Stomach (tissue), 8 donors: ENCODE measurements at regions not wholly inside any gene's neighbourhood (a gene's known extent, or its start where the extent isn't known, plus 50 kb on each side); places are given as distances from the start of the nearest gene placed in this dataset.

ENCODE experiments used
- DNase-seq, 2 donors: peaks; one replicate each; pipeline versions ENCODE4 v3.0.0 to v3.0.0-alpha.2; 2013 to 2019
- H3K27ac ChIP-seq, 5 donors: fragments of 200-600 bp in 4 of 5; sonication (generic) in 4 of 5; one replicate each; pipeline ENCODE4 v1.5.1; 2013 to 2019; ENCODE audit warnings: mild to moderate bottlenecking in 1 of 5, moderate library complexity in 1 of 5
- H3K27me3 ChIP-seq, 3 donors: fragments of 200-600 bp; sonication (generic); one replicate each; pipeline ENCODE4 v1.5.1; 2017 to 2019; ENCODE audit warnings: mixed run types in 1 of 3
- H3K36me3 ChIP-seq, 4 donors: fragments of 200-600 bp; sonication (generic); 1 replicate in 3 of 4; 2 replicates in 1 of 4; pipeline ENCODE4 v1.5.1; 2016 to 2019
- H3K4me1 ChIP-seq, 4 donors: fragments of 200-600 bp; sonication (generic); one replicate each; pipeline ENCODE4 v1.5.1; 2016 to 2019
- H3K4me3 ChIP-seq, 4 donors: fragments of 200-600 bp; sonication (generic) in 3 of 4; one replicate each; pipeline ENCODE4 v1.5.1; 2016 to 2019; ENCODE audit warnings: mild to moderate bottlenecking in 1 of 4
- H3K9me3 ChIP-seq, 4 donors: fragments of 200-600 bp; sonication (generic); one replicate each; pipeline ENCODE4 v1.5.1; 2016 to 2019
- EP300 ChIP-seq: sonication (generic); formaldehyde crosslinking; IDR thresholded peaks from one replicate; pipeline ENCODE4 v1.6.1; 2017; ENCODE audit warnings: antibody characterized with exemption
- POLR2A ChIP-seq, 4 donors: fragments of 450-650 bp; IDR thresholded peaks; one replicate each; pipeline ENCODE4 v1.6.1; 2016; ENCODE audit warnings: antibody characterized with exemption in 4 of 4, control low read depth in 2 of 4, mild to moderate bottlenecking in 1 of 4, moderate library complexity in 1 of 4
- POLR2AphosphoS5 ChIP-seq, 3 donors: sonication (generic); formaldehyde crosslinking; IDR thresholded peaks; one replicate each; pipeline ENCODE4 v1.6.1; 2016; ENCODE audit warnings: antibody characterized with exemption in 3 of 3
- WGBS, 5 donors: extraction: QIAGEN DNeasy Blood & Tissue Kit in 3 of 5; methylation state at CpG; one replicate each; pipeline versions ENCODE4 v1.1.5 to v1.1.7; 2013 to 2018; 5-methylcytosine and 5-hydroxymethylcytosine counted together
- intact Hi-C: fragments of 100-400 bp; cut with DNase I; formaldehyde crosslinking; loops from one replicate; pipeline ENCODE4 v1.15.1; 2023; ENCODE audit warnings: low total_unique reads
- TF ChIP-seq, protein P1 (sequence below), 7 experiments: fragments of 450-650 bp in 4 of 7; fragments of 200-600 bp in 3 of 7; sonication (generic) in 3 of 7; IDR thresholded peaks; one replicate each; pipeline ENCODE4 v1.5.1; 2016 to 2019; ENCODE audit warnings: antibody characterized with exemption in 7 of 7, control low read depth in 2 of 7, mild to moderate bottlenecking in 1 of 7
- donor health status: healthy with polysubstance abuse.
- donor health status: Bipolar disorder and iron deficiency.
- donor health status: healthy.

DNA sequence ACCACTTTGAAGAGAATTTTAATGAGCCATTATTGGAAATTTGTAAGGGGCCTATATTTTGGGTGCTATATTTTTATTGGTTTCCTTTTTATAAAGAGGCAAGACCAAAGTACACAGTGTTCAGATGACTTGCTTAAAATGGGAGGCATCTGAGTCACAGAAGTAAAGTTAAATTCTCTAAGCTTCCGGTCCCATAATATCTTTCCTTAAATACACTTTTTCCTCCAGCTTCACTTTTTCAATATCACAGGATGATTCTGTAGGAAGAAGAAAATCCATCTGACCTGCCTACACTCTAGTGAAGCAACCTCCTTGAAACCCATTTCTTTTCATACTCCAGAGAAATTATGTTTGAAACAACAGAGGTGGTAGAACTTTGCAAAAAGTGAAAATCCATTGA lies 274.0 kb downstream of the PIK3R1 start:
- WGBS, 5 donors: 79 to 97% (median 95%) methylated on average over 1 of the region's 1 CpG
- TF ChIP-seq EP300 (no peak), POLR2AphosphoS5 (IDR thresholded peaks at IDR 0.05) (no peak), POLR2A (IDR thresholded peaks at IDR 0.05) (no peak)
- TF ChIP-seq, protein P1, sequence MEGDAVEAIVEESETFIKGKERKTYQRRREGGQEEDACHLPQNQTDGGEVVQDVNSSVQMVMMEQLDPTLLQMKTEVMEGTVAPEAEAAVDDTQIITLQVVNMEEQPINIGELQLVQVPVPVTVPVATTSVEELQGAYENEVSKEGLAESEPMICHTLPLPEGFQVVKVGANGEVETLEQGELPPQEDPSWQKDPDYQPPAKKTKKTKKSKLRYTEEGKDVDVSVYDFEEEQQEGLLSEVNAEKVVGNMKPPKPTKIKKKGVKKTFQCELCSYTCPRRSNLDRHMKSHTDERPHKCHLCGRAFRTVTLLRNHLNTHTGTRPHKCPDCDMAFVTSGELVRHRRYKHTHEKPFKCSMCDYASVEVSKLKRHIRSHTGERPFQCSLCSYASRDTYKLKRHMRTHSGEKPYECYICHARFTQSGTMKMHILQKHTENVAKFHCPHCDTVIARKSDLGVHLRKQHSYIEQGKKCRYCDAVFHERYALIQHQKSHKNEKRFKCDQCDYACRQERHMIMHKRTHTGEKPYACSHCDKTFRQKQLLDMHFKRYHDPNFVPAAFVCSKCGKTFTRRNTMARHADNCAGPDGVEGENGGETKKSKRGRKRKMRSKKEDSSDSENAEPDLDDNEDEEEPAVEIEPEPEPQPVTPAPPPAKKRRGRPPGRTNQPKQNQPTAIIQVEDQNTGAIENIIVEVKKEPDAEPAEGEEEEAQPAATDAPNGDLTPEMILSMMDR (IDR thresholded peaks at IDR 0.05): no peak
- no peak for DNase-seq
- Histone ChIP-seq H3K27ac (no peak overlapping the region), H3K4me1 (no peaks in the 10 kb centered on the region), H3K27me3 (no peaks in the 10 kb centered on the region), H3K9me3 (peaks cover 0 to 9% (median 4%) of the 10 kb centered on the region in 4 donors), H3K4me3 (no peak overlapping the region), H3K36me3 (no peaks in the 10 kb centered on the region)
- intact Hi-C loops: no loop called here

DNA sequence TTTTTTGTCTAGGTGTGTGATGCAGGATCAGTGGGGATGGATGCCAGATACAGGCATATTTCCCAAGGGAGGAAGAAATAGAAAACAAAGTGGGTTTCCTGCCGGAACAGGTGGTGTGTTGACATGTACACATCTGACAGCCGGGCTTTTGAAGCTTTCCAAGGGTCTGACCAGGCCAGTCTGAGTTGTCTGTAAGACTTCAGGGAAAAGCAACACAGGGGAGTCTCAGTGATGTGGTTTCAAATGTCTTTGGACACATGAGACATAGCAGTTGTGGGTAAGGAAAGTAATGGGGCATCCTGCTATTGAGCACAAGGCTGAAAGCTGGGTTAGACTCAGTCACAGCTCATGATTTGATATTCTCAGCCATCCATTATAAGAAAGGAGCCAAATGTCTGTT lies 274.9 kb downstream of the PIK3R1 start:
- 63 to 83% (median 78%) methylated on average over 2 of the region's 2 CpGs for WGBS, 5 donors
- DNase-seq: no peak
- Histone ChIP-seq H3K27me3 (no peaks in the 10 kb centered on the region), H3K4me1 (no peaks in the 10 kb centered on the region), H3K9me3 (peaks cover 0 to 9% (median 4%) of the 10 kb centered on the region in 4 donors), H3K36me3 (no peaks in the 10 kb centered on the region), H3K27ac (no peak overlapping the region), H3K4me3 (no peak overlapping the region)
- no peak for TF ChIP-seq POLR2AphosphoS5 (IDR thresholded peaks at IDR 0.05)
- TF ChIP-seq EP300: no peak
- TF ChIP-seq POLR2A (IDR thresholded peaks at IDR 0.05): no peak
- TF ChIP-seq, protein P1 (IDR thresholded peaks at IDR 0.05): no peak
- intact Hi-C loops: no loop called here

DNA sequence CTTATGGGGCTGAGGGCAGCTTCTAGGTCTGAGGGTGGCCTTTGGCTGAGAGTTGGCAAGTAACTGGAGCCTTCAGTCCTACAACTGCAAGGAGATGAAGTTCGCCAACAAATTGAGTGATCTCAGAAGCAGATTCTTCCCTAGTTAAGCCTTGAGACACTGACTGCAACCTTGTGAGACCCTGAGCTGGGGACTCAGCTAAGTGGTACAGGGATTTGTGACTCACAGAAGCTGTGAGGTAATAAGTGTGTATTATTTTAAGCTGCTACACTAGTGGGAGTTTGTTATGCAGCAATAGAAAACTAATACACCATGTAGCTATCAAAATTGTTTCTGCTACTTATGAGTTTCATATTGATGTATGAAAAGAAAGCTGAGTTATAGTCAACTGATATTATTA lies 279.2 kb downstream of the PIK3R1 start:
- H3K9me3 ChIP-seq: peaks cover 8 to 26% (median 19%) of the 10 kb centered on the region in 4 donors
- H3K36me3 ChIP-seq: no peaks in the 10 kb centered on the region
- no peak for DNase-seq
- TF ChIP-seq POLR2A (IDR thresholded peaks at IDR 0.05): no peak
- TF ChIP-seq EP300: no peak
- H3K27ac ChIP-seq: no peak overlapping the region
- WGBS, 5 donors: 79 to 100% (median 93%) methylated on average over 1 of the region's 1 CpG
- no peaks in the 10 kb centered on the region for H3K4me1 ChIP-seq
- H3K27me3 ChIP-seq: no peaks in the 10 kb centered on the region
- no peak overlapping the region for H3K4me3 ChIP-seq
- intact Hi-C loops: no loop called here

DNA sequence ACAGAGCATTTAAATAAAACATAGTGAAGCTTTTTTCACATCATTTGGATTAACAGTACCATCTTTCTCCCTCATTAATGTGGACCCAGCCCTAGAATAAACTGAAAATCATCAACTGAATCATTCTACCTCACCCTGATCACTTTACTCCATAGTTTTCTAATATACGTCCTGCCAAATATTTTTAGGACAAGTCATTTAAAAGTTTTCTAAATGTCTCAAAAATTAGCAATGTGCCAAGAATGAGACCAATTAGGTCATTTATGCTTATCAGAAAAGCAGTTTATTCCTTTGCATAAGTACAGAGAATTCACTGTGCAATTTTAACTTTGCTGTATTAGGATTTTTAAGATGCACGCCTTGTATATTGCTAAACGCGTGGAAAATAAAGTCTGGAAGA lies 284.4 kb downstream of the PIK3R1 start:
- Histone ChIP-seq H3K27me3 (no peaks in the 10 kb centered on the region), H3K9me3 (peaks cover 8 to 26% (median 19%) of the 10 kb centered on the region in 4 donors), H3K4me1 (no peaks in the 10 kb centered on the region), H3K27ac (no peak overlapping the region), H3K36me3 (no peaks in the 10 kb centered on the region), H3K4me3 (no peak overlapping the region)
- no peak for TF ChIP-seq POLR2A (IDR thresholded peaks at IDR 0.05)
- TF ChIP-seq POLR2AphosphoS5 (IDR thresholded peaks at IDR 0.05): no peak
- TF ChIP-seq EP300: no peak
- TF ChIP-seq, protein P1 (IDR thresholded peaks at IDR 0.05): no peak
- intact Hi-C loops: no loop called here
- WGBS, 5 donors: 77 to 92% (median 88%) methylated on average over 4 of the region's 4 CpGs
- DNase-seq: no peak

DNA sequence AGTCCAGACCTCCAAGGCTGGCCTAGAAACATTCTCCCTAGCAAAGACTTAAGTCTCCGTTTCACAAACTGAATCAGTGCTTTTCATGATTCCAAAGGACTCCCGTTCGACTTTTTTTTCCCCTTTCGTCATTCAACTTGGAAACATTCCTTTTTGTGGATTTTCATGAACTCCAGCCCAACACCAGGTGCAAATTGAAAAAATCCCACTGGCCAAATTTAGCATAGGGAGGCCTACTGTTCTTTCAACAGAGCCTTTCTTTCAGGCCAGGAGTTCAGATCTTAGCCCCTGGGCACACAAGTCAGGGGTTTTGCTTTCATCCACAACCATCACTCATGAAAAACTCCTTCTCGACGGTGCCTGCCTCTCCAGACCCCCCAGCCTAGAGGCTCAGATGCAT lies 285.3 kb downstream of the PIK3R1 start:
- no peaks in the 10 kb centered on the region for H3K4me1 ChIP-seq
- no peaks in the 10 kb centered on the region for H3K36me3 ChIP-seq
- intact Hi-C loops: no loop called here
- WGBS, 5 donors: 83 to 93% (median 90%) methylated on average over 6 of the region's 6 CpGs
- DNase-seq: no peak
- H3K27ac ChIP-seq: no peak overlapping the region
- H3K9me3 ChIP-seq: peaks cover 8 to 26% (median 19%) of the 10 kb centered on the region in 4 donors
- H3K27me3 ChIP-seq: no peaks in the 10 kb centered on the region
- TF ChIP-seq, protein P1 (IDR thresholded peaks at IDR 0.05): no peak
- TF ChIP-seq POLR2AphosphoS5 (IDR thresholded peaks at IDR 0.05): no peak
- TF ChIP-seq POLR2A (IDR thresholded peaks at IDR 0.05): no peak
- TF ChIP-seq EP300: no peak
- no peak overlapping the region for H3K4me3 ChIP-seq
